H1 (cell line): ENCODE measurements at regions not wholly inside any gene's neighbourhood (a gene's known extent, or its start where the extent isn't known, plus 50 kb on each side); places are given as distances from the start of the nearest gene placed in this dataset.

Experiments
- CTCF ChIA-PET: fragments of 300-600 bp; sonication (Branson Sonifier 250); formaldehyde crosslinking; loops from one replicate; lab custom pipeline; 2021; ENCODE audit not compliant: partially characterized antibody; lab: Charles Lee
- POLR2A ChIA-PET: fragments of 300-600 bp; sonication (Branson Sonifier 250); formaldehyde crosslinking; loops from one replicate; lab custom pipeline; 2021; ENCODE audit warnings: inconsistent platforms; ENCODE audit not compliant: partially characterized antibody; lab: Charles Lee
- DNase-seq, 2 experiments: peaks; one replicate each; pipeline versions ENCODE4 v3.0.0 to v3.0.0-alpha.2; 2010 to 2022; ENCODE audit warnings: low spot score in 2 of 2, low read depth in 1 of 2, mixed read lengths in 1 of 2
- FAIRE-seq: peaks from 2 replicates; lab custom pipeline; 2011; peaks lifted over from hg19 to GRCh38; lab: Jason Lieb, UNC
- H2AFZ ChIP-seq: 2 replicates; pipeline ENCODE4 v1.8.1; 2012; ENCODE audit warnings: low read length, inconsistent platforms
- H2AK5ac ChIP-seq: 2 replicates; pipeline ENCODE4 v1.6.1; 2013; ENCODE audit warnings: low read depth, low read length
- H2BK120ac ChIP-seq: replicated peaks from 2 replicates; pipeline ENCODE3; 2013; ENCODE audit warnings: low read depth, low read length, inconsistent platforms
- H2BK12ac ChIP-seq: 2 replicates; pipeline ENCODE4 v1.6.1; 2013; ENCODE audit warnings: low read depth, low read length
- H2BK15ac ChIP-seq: 2 replicates; pipeline ENCODE4 v1.6.1; 2013; ENCODE audit warnings: low read length
- H2BK20ac ChIP-seq: 2 replicates; pipeline ENCODE4 v1.6.1; 2013; ENCODE audit warnings: low read length
- H2BK5ac ChIP-seq: 2 replicates; pipeline ENCODE4 v1.6.1; 2013; ENCODE audit warnings: low read depth, low read length
- H3K14ac ChIP-seq: 2 replicates; pipeline ENCODE4 v1.6.1; 2013; ENCODE audit warnings: inconsistent platforms; ENCODE audit not compliant: insufficient read length
- H3K18ac ChIP-seq: 2 replicates; pipeline ENCODE4 v1.6.1; 2013; ENCODE audit warnings: low read length; ENCODE audit errors: extremely low read depth
- H3K23ac ChIP-seq: 2 replicates; pipeline ENCODE4 v1.6.1; 2013; ENCODE audit warnings: inconsistent platforms; ENCODE audit not compliant: insufficient read length
- H3K23me2 ChIP-seq: 2 replicates; pipeline ENCODE4 v1.6.1; 2013; ENCODE audit warnings: low read depth, low read length
- H3K27ac ChIP-seq: 2 replicates; pipeline ENCODE4 v1.6.1; 2011; ENCODE audit warnings: low read depth, low read length, inconsistent platforms
- H3K27me3 ChIP-seq, 4 experiments: replicated peaks in 1 of 4; 1 replicate in 1 of 4; 2 replicates in 3 of 4; pipeline versions ENCODE4 v1.6.1 to v1.8.1; 2011 to 2013; ENCODE audit warnings: low read length in 3 of 4, mild to moderate bottlenecking in 3 of 4, inconsistent platforms in 2 of 4, mixed read lengths in 2 of 4, moderate library complexity in 1 of 4; ENCODE audit not compliant: control insufficient read depth in 3 of 4, insufficient read depth in 3 of 4; ENCODE audit errors: extremely low read depth in 1 of 4
- H3K36me3 ChIP-seq, 4 experiments: 2 replicates each; pipeline versions ENCODE4 v1.6.1 to v1.8.1; 2011 to 2013; ENCODE audit warnings: mild to moderate bottlenecking in 4 of 4, low read length in 3 of 4, moderate library complexity in 2 of 4, control low read depth in 1 of 4, inconsistent platforms in 1 of 4; ENCODE audit not compliant: insufficient read depth in 4 of 4, control insufficient read depth in 2 of 4
- H3K4ac ChIP-seq: replicated peaks from 2 replicates; pipeline ENCODE3; 2013; ENCODE audit warnings: low read length, low read depth, mixed read lengths, inconsistent platforms; ENCODE audit not compliant: insufficient read length
- H3K4me1 ChIP-seq, 4 experiments: replicated peaks in 1 of 4; 1 replicate in 1 of 4; 2 replicates in 3 of 4; pipeline versions ENCODE4 v1.6.1 to v1.8.1; 2011 to 2013; ENCODE audit warnings: low read length in 3 of 4, inconsistent platforms in 2 of 4, mixed read lengths in 1 of 4; ENCODE audit not compliant: insufficient read depth in 4 of 4, control insufficient read depth in 3 of 4
- H3K4me2 ChIP-seq, 2 experiments: 2 replicates each; pipeline versions ENCODE4 v1.6.1 to v1.8.1; 2011 to 2013; ENCODE audit warnings: low read depth in 2 of 2, low read length in 2 of 2, control low read depth in 1 of 2, inconsistent platforms in 1 of 2, mild to moderate bottlenecking in 1 of 2; ENCODE audit not compliant: insufficient read depth in 1 of 2
- H3K4me3 ChIP-seq, 4 experiments: fragments of 200-600, 300-600 bp in 1 of 4; sonication (generic), shearing (Covaris generic), sonication (Bioruptor Twin) in 1 of 4; 2 replicates each; pipeline versions ENCODE4 v1.5.1 to v1.8.1; 2011 to 2016; ENCODE audit warnings: low read length in 4 of 4, low read depth in 3 of 4, control low read depth in 2 of 4, inconsistent platforms in 2 of 4, mild to moderate bottlenecking in 2 of 4, mixed read lengths in 1 of 4, moderate library complexity in 1 of 4; ENCODE audit not compliant: insufficient read depth in 2 of 4; ENCODE audit errors: extremely low read depth in 1 of 4
- H3K56ac ChIP-seq: replicated peaks from 2 replicates; pipeline ENCODE3; 2013; ENCODE audit warnings: low read depth, mild to moderate bottlenecking, mixed read lengths, low read length, inconsistent platforms; ENCODE audit not compliant: insufficient read length
- H3K79me1 ChIP-seq: 2 replicates; pipeline ENCODE4 v1.6.1; 2013; ENCODE audit warnings: low read depth, low read length, control low read depth
- H3K79me2 ChIP-seq, 2 experiments: 2 replicates each; pipeline versions ENCODE4 v1.6.1 to v1.8.1; 2012 to 2013; ENCODE audit warnings: low read length in 2 of 2, mild to moderate bottlenecking in 2 of 2, inconsistent platforms in 1 of 2; ENCODE audit not compliant: insufficient read depth in 2 of 2, control insufficient read depth in 1 of 2
- H3K9ac ChIP-seq, 4 experiments: replicated peaks in 1 of 4; 1 replicate in 1 of 4; 2 replicates in 3 of 4; pipeline versions ENCODE4 v1.6.1 to v1.8.1; 2011 to 2013; ENCODE audit warnings: low read depth in 3 of 4, low read length in 3 of 4, control low read depth in 2 of 4, mild to moderate bottlenecking in 2 of 4, moderate library complexity in 2 of 4, inconsistent platforms in 1 of 4; ENCODE audit errors: extremely low read depth in 1 of 4
- H3K9me3 ChIP-seq, 2 experiments: 2 replicates each; pipeline versions ENCODE4 v1.6.1 to v1.8.1; 2012 to 2013; ENCODE audit warnings: mild to moderate bottlenecking in 2 of 2, moderate library complexity in 2 of 2, control low read depth in 1 of 2, inconsistent platforms in 1 of 2, low read depth in 1 of 2, low read length in 1 of 2, mixed read lengths in 1 of 2; ENCODE audit not compliant: insufficient read depth in 2 of 2
- H4K20me1 ChIP-seq, 2 experiments: replicated peaks in 1 of 2; 2 replicates each; pipeline versions ENCODE3 to v1.8.1; 2011 to 2013; ENCODE audit warnings: inconsistent platforms in 2 of 2, low read length in 2 of 2, mild to moderate bottlenecking in 1 of 2; ENCODE audit not compliant: insufficient read depth in 2 of 2, control insufficient read depth in 1 of 2
- H4K5ac ChIP-seq: 2 replicates; pipeline ENCODE4 v1.6.1; 2013; ENCODE audit warnings: low read length, low read depth, mixed read lengths, inconsistent platforms; ENCODE audit not compliant: insufficient read length
- H4K8ac ChIP-seq: 2 replicates; pipeline ENCODE4 v1.8.0; 2013; ENCODE audit warnings: mild to moderate bottlenecking, moderate library complexity, low read length, inconsistent platforms; ENCODE audit not compliant: insufficient read depth; ENCODE audit errors: extremely low read depth
- H4K91ac ChIP-seq: replicated peaks from 2 replicates; pipeline ENCODE3; 2013; ENCODE audit warnings: low read length, mixed read lengths, inconsistent platforms; ENCODE audit not compliant: insufficient read length
- CBX8 ChIP-seq: fragments of 300-800, 300-1000 bp; sonication (generic); IDR thresholded peaks from 2 replicates; pipeline ENCODE4 v1.7.1; 2016; ENCODE audit warnings: low read depth, low read length, borderline replicate concordance
- EZH2 ChIP-seq: fragments of 200-600 bp; sonication (generic); IDR thresholded peaks from 2 replicates; pipeline ENCODE4 v1.7.1; 2012; ENCODE audit warnings: low read depth, mild to moderate bottlenecking, moderate library complexity, low read length, inconsistent platforms; ENCODE audit not compliant: severe bottlenecking
- GTF2F1 ChIP-seq: IDR thresholded peaks from 2 replicates; pipeline ENCODE4 v1.6.1; 2012; ENCODE audit warnings: low read depth, low read length, improper control_type of control experiment, borderline replicate concordance
- HDAC6 ChIP-seq: IDR thresholded peaks from one replicate; pipeline ENCODE4 v1.7.1; 2012; ENCODE audit warnings: low read depth, mild to moderate bottlenecking, inconsistent platforms, low read length, moderate library complexity
- MAX ChIP-seq: IDR thresholded peaks from 2 replicates; pipeline ENCODE4 v1.6.1; 2012; ENCODE audit warnings: inconsistent platforms
- POLR2A ChIP-seq, 2 experiments: IDR thresholded peaks; 1 replicate in 1 of 2; 2 replicates in 1 of 2; pipeline ENCODE4 v1.6.1; 2011; ENCODE audit warnings: low read depth in 2 of 2, low read length in 2 of 2, mild to moderate bottlenecking in 2 of 2; ENCODE audit errors: control extremely low read depth in 1 of 2
- RFX5 ChIP-seq: IDR thresholded peaks from 2 replicates; pipeline ENCODE4 v1.6.1; 2011; ENCODE audit warnings: low read depth, low read length, improper control_type of control experiment, borderline replicate concordance
- RNF2 ChIP-seq: fragments of 200-900, 300-1000 bp; sonication (generic); IDR thresholded peaks from 2 replicates; pipeline ENCODE4 v1.7.1; 2016; ENCODE audit warnings: borderline replicate concordance, low read depth, mild to moderate bottlenecking, antibody characterized with exemption, low read length; ENCODE audit not compliant: poor library complexity, severe bottlenecking; ENCODE audit errors: missing control alignments
- SAP30 ChIP-seq: fragments of 300-600 bp; sonication (generic); IDR thresholded peaks from 2 replicates; pipeline ENCODE4 v1.7.1; 2012; ENCODE audit warnings: low read length, moderate library complexity, mild to moderate bottlenecking, inconsistent platforms; ENCODE audit not compliant: insufficient read depth, insufficient replicate concordance
- SP2 ChIP-seq: IDR thresholded peaks from 2 replicates; pipeline ENCODE4 v1.6.1; 2012; ENCODE audit warnings: mild to moderate bottlenecking, low read length, inconsistent platforms
- SP4 ChIP-seq: IDR thresholded peaks from 2 replicates; pipeline ENCODE4 v1.6.1; 2012; ENCODE audit warnings: low read length, inconsistent platforms
- TAF7 ChIP-seq: optimal IDR thresholded peaks from 2 replicates; pipeline ENCODE3; 2011; ENCODE audit warnings: low read depth, mild to moderate bottlenecking, inconsistent platforms, low read length, moderate library complexity, borderline replicate concordance
- TBP ChIP-seq: IDR thresholded peaks from 2 replicates; pipeline ENCODE4 v1.6.1; 2011; ENCODE audit warnings: low read depth, low read length, improper control_type of control experiment
- YY1 ChIP-seq: IDR thresholded peaks from 2 replicates; pipeline ENCODE4 v1.6.1; 2011; ENCODE audit warnings: low read depth, mild to moderate bottlenecking, low read length
- TF ChIP-seq, protein P1 (sequence below): IDR thresholded peaks from 2 replicates; pipeline ENCODE4 v1.6.1; 2012; ENCODE audit warnings: inconsistent platforms

DNA sequence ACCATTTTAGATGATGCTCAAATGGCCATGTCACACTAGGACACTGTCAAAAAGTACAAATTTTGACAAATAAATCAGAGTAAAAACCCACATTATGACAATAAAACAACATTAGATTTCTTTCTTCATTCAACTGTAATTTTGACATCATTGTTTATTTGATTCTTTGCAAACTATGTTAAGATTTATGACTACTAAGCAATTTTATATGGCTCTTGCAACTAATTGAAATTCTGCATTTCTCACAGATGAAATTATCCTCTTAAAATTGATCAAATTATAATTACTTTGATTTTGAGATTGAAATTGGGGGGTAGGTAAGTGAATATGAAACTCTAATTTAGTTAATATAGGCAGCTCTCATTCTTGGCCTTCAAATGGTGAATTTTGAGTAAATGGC is 59.8 kb downstream of the ATOH1 start:
- CTCF ChIA-PET: no interaction called here
- H3K4me2 ChIP-seq: no peak overlapping the region
- POLR2A ChIA-PET: no interaction called here
- no peak overlapping the region for H3K9ac ChIP-seq
- H3K23me2 ChIP-seq: no peaks in the 10 kb centered on the region
- no peak overlapping the region for H2BK120ac ChIP-seq
- FAIRE-seq (no peak), DNase-seq (no peak)
- no peak overlapping the region for H2AK5ac ChIP-seq
- no peak overlapping the region for H3K27ac ChIP-seq
- no peak overlapping the region for H3K18ac ChIP-seq
- no peak overlapping the region for H2BK20ac ChIP-seq
- no peak overlapping the region for H2BK5ac ChIP-seq
- H3K56ac ChIP-seq: no peak overlapping the region
- H3K36me3 ChIP-seq: no peaks in the 10 kb centered on the region
- no peaks in the 10 kb centered on the region for H3K4me1 ChIP-seq
- H4K91ac ChIP-seq: no peak overlapping the region
- H2BK15ac ChIP-seq: no peak overlapping the region
- no peaks in the 10 kb centered on the region for H3K27me3 ChIP-seq
- H3K23ac ChIP-seq: no peak overlapping the region
- H2AFZ ChIP-seq: no peak overlapping the region
- H4K5ac ChIP-seq: no peak overlapping the region
- no peaks in the 10 kb centered on the region for H3K9me3 ChIP-seq
- H2BK12ac ChIP-seq: no peak overlapping the region
- no peaks in the 10 kb centered on the region for H3K79me1 ChIP-seq
- no peak overlapping the region for H3K4me3 ChIP-seq
- H3K79me2 ChIP-seq: no peaks in the 10 kb centered on the region
- H3K14ac ChIP-seq: no peak overlapping the region
- TF ChIP-seq EZH2: no peak
- no peak for TF ChIP-seq GTF2F1
- TF ChIP-seq TAF7: no peak
- TF ChIP-seq RFX5: no peak
- no peak for TF ChIP-seq SP4
- no peak for TF ChIP-seq CBX8
- TF ChIP-seq MAX: no peak
- TF ChIP-seq HDAC6: no peak
- TF ChIP-seq SAP30: no peak
- no peak for TF ChIP-seq YY1
- TF ChIP-seq TBP: no peak
- TF ChIP-seq POLR2A (IDR thresholded peaks at IDR 0.05; ENCODE audit: control extremely low read depth in 1 of 2, low read depth in 2 of 2, low read length in 2 of 2): no peak
- TF ChIP-seq, protein P1, sequence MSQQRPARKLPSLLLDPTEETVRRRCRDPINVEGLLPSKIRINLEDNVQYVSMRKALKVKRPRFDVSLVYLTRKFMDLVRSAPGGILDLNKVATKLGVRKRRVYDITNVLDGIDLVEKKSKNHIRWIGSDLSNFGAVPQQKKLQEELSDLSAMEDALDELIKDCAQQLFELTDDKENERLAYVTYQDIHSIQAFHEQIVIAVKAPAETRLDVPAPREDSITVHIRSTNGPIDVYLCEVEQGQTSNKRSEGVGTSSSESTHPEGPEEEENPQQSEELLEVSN: no peak
- TF ChIP-seq SP2: no peak
- TF ChIP-seq RNF2: no peak
- H3K4ac ChIP-seq: no peak overlapping the region
- H4K8ac ChIP-seq: no peak overlapping the region
- no peaks in the 10 kb centered on the region for H4K20me1 ChIP-seq
